ENCODE measurements at regions not wholly inside any gene's neighbourhood (a gene's known extent, or its start where the extent isn't known, plus 50 kb on each side); places are given as distances from the start of the nearest gene placed in this dataset.

- no peak overlapping the region for H2AFZ ChIP-seq (ENCODE audit: control insufficient read depth, low read depth, low read length)
- no peaks in the 10 kb centered on the region for H3K4me1 ChIP-seq (ENCODE audit: control insufficient read depth, insufficient read depth, low read length)
- ChIA-PET SMC1A (ENCODE audit: uncharacterized antibody, unreplicated experiment) (no interaction called here), CTCF (no interaction called here), RAD21 (ENCODE audit: unreplicated experiment) (no interaction called here), POLR2A (interaction anchor here (0.6 kb wide), 1 partner anchor 53 kb away, joined by 3 read pairs; no protein-coding TSS in a partner anchor)
- no peaks in the 10 kb centered on the region for H3K79me2 ChIP-seq (ENCODE audit: control insufficient read depth, insufficient read depth, low read length)
- H3K27me3 ChIP-seq (replicated peaks in 1 of 2; ENCODE audit: control insufficient read depth in 2 of 2, insufficient read depth in 2 of 2, low read length in 1 of 2), result no peaks in the 10 kb centered on the region; a peak in 2 of 4 replicates
- DNase-seq (ENCODE audit: low read depth, low spot score), result no peak
- no peak for FAIRE-seq
- no peaks in the 10 kb centered on the region for H3K9me3 ChIP-seq (replicated peaks; ENCODE audit: control insufficient read depth, insufficient read depth, low read length)
- H3K9ac ChIP-seq (ENCODE audit: control insufficient read depth, insufficient read depth, low read length), result no peak overlapping the region
- in situ Hi-C loops (cut with MboI) (no loop called here), intact Hi-C loops (cut with micrococcal nuclease; ENCODE audit: unreplicated experiment) (no loop called here)
- no peak for ATAC-seq
- no peaks in the 10 kb centered on the region for H3K36me3 ChIP-seq (ENCODE audit: control insufficient read depth in 2 of 2, insufficient read depth in 2 of 2, low read length in 1 of 2)
- no peak overlapping the region for H3K4me2 ChIP-seq (ENCODE audit: control insufficient read depth, insufficient read depth)
- TF ChIP-seq ZBTB11 (CRISPR knock-in tag; IDR thresholded peaks at IDR 0.05), result no peak
- BruUV-seq (replicated peaks), result no TSS peak
- no peak overlapping the region for H3K27ac ChIP-seq (ENCODE audit: control insufficient read depth, insufficient read depth)
- H4K20me1 ChIP-seq (ENCODE audit: control insufficient read depth, insufficient read depth), result no peaks in the 10 kb centered on the region
- 5% methylated on average over 2 of the region's 2 CpGs for WGBS (ENCODE audit: insufficient coverage, insufficient replicate concordance, low lambda C conversion rate, missing lambda C conversion rate)
- H3K4me3 ChIP-seq, result no peak overlapping the region
Observed at GRCh38 chr9:88739373-88739772, 204.4 kb downstream of the NXNL2 start.

- no TSS peak for BruUV-seq (replicated peaks)
- ATAC-seq, result no peak
- no peak for DNase-seq (ENCODE audit: low read depth, low spot score)
- in situ Hi-C loops (cut with MboI) (loop anchor here (10.0 kb wide), 1 partner anchor 146 kb away; no protein-coding TSS in a partner anchor), intact Hi-C loops (cut with micrococcal nuclease; ENCODE audit: unreplicated experiment) (loop anchor here (5.0 kb wide), 1 partner anchor 149 kb away; no protein-coding TSS in a partner anchor)
- Histone ChIP-seq H3K9me3 (replicated peaks; ENCODE audit: control insufficient read depth, insufficient read depth, low read length) (no peaks in the 10 kb centered on the region), H3K27ac (ENCODE audit: control insufficient read depth, insufficient read depth) (no peak overlapping the region), H3K4me2 (ENCODE audit: control insufficient read depth, insufficient read depth) (no peak overlapping the region), H2AFZ (ENCODE audit: control insufficient read depth, low read depth, low read length) (no peak overlapping the region), H3K4me3 (no peak overlapping the region), H3K27me3 (replicated peaks in 1 of 2; ENCODE audit: control insufficient read depth in 2 of 2, insufficient read depth in 2 of 2, low read length in 1 of 2) (no peaks in the 10 kb centered on the region; a peak in 2 of 4 replicates), H3K4me1 (ENCODE audit: control insufficient read depth, insufficient read depth, low read length) (no peaks in the 10 kb centered on the region), H4K20me1 (ENCODE audit: control insufficient read depth, insufficient read depth) (no peaks in the 10 kb centered on the region), H3K9ac (ENCODE audit: control insufficient read depth, insufficient read depth, low read length) (no peak overlapping the region), H3K36me3 (ENCODE audit: control insufficient read depth in 2 of 2, insufficient read depth in 2 of 2, low read length in 1 of 2) (no peaks in the 10 kb centered on the region), H3K79me2 (ENCODE audit: control insufficient read depth, insufficient read depth, low read length) (no peaks in the 10 kb centered on the region)
- WGBS (ENCODE audit: insufficient coverage, insufficient replicate concordance, low lambda C conversion rate, missing lambda C conversion rate), result 7% methylated on average over 7 of the region's 7 CpGs
- POLR2A ChIA-PET, result no interaction called here
- TF ChIP-seq ASH2L (IDR thresholded peaks at IDR 0.05; ENCODE audit: borderline replicate concordance, low read depth) (no peak), SREBF2 (IDR thresholded peaks at IDR 0.05; ENCODE audit: low read length) (no peak), SRF (IDR thresholded peaks at IDR 0.05; ENCODE audit: low read depth in 2 of 2, low read length in 2 of 2) (no peak)
- RAD21 ChIA-PET (ENCODE audit: unreplicated experiment), result no interaction called here
- CTCF ChIA-PET, result no interaction called here
- FAIRE-seq, result no peak
- SMC1A ChIA-PET (ENCODE audit: uncharacterized antibody, unreplicated experiment), result no interaction called here
Observed at GRCh38 chr9:88740844-88741243, 205.9 kb downstream of the NXNL2 start.
